ENCODE measurements at regions not wholly inside any gene's neighbourhood (a gene's known extent, or its start where the extent isn't known, plus 50 kb on each side); places are given as distances from the start of the nearest gene placed in this dataset.

DNA sequence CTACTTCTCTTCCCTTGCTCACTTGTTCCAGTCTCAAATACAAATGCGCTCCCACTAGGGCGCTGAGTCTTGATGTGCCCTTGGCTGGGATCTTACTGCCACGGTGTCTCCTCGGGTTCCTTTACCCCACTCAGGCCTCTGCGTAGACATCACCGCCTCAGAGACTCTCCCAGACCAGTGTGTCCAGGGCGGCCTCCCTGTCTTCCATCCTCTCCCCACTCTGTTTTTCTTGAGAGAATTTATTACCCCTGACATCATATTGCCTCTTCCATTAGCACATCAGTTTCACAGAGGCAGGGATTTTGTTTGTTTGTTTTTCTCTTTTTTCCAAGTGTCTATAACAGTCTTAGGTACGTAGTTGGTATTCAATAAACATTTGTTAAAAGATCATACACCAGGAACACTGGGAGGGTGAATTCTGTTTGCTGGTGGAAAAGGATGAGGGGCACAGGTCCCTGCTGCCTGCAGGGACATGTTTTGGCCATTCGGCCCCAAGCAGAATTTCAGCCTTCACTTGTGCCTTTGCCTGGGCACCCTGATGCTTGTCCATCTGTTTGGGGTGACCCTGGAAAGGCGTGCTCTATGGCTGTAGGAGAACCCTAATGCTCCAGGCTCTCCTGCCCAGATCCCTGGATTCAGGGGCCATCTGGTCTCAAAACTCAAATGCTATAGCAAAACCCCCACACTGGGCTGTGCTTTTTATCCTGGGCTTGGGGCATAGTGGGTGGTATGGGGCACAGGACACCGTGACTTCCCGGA lies 55.0 kb downstream of the RPL37A start:
- Histone ChIP-seq H3K4me3 (ENCODE audit: low read length in 2 of 2) (no peak overlapping the region), H3K36me3 (ENCODE audit: control insufficient read depth in 2 of 2, insufficient read depth in 2 of 2, low read length in 2 of 2) (no peaks in the 10 kb centered on the region), H3K9ac (ENCODE audit: low read length in 2 of 2) (no peak overlapping the region), H3K4me1 (ENCODE audit: control insufficient read depth, insufficient read depth, low read length) (peaks cover 67% of the 10 kb centered on the region), H3K27ac (ENCODE audit: low read length) (peak overlapping the region; percentile 85), H3K9me3 (ENCODE audit: control insufficient read depth in 2 of 2, low read length in 2 of 2) (no peaks in the 10 kb centered on the region), H3K27me3 (ENCODE audit: control insufficient read depth in 1 of 2, insufficient read depth in 2 of 2, low read length in 2 of 2) (no peaks in the 10 kb centered on the region)

DNA sequence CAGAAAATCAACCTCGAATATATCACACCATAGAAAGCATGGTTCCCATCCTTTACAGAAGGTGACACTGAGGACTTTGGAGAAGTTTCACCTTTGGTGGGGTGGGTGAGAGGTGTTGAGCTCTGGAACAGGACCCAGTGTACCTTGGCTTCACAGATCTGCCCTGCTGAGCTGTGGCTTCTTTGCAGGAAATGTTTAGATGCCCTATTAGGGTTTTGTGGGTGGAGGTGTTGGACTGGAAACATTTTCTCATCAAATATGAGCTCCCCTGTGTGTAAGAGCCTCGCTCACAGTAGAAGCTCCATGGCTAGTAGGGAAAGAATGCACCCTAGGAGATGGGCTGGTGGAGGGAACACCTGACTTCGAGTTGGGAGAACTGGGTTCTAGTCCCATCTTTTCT lies 55.6 kb downstream of the RPL37A start:
- H3K27me3 ChIP-seq (ENCODE audit: control insufficient read depth in 1 of 2, insufficient read depth in 2 of 2, low read length in 2 of 2), result no peaks in the 10 kb centered on the region
- H3K36me3 ChIP-seq (ENCODE audit: control insufficient read depth in 2 of 2, insufficient read depth in 2 of 2, low read length in 2 of 2), result no peaks in the 10 kb centered on the region
- no peaks in the 10 kb centered on the region for H3K9me3 ChIP-seq (ENCODE audit: control insufficient read depth in 2 of 2, low read length in 2 of 2)
- H3K9ac ChIP-seq (ENCODE audit: low read length in 2 of 2), result no peak overlapping the region
- H3K27ac ChIP-seq (ENCODE audit: low read length), result peak overlapping the region; percentile 55
- peak overlapping the region in 1 of 2 donors; percentile 22 for H3K4me3 ChIP-seq (ENCODE audit: low read length in 2 of 2)
- H3K4me1 ChIP-seq (ENCODE audit: control insufficient read depth, insufficient read depth, low read length), result peaks cover 67% of the 10 kb centered on the region

DNA sequence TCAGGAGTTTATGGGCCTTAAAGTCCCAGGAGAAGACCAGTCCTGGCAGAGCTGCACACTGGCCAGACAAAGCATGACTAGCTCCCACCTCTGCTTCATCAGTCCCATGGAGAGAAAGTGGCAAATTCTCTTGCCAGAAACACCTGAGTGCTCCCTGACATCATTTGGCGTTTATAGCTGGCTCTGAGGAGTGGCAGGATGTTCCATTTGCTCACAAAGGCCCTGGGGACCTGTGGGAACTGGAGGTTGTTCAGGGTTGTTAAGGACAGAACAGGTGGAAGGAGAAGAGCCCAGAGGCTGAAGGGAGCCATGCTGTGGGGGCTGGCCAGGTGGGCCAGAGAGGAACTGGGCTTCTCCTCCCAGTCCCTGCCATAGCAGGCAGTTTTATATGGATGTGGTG lies 56.1 kb downstream of the RPL37A start:
- H3K4me1 ChIP-seq (ENCODE audit: control insufficient read depth, insufficient read depth, low read length), result peaks cover 67% of the 10 kb centered on the region
- peak overlapping the region in 1 of 2 donors; percentile 22 for H3K4me3 ChIP-seq (ENCODE audit: low read length in 2 of 2)
- H3K27me3 ChIP-seq (ENCODE audit: control insufficient read depth in 1 of 2, insufficient read depth in 2 of 2, low read length in 2 of 2), result no peaks in the 10 kb centered on the region
- H3K9ac ChIP-seq (ENCODE audit: low read length in 2 of 2), result peak overlapping the region in 1 of 2 donors; percentile 9
- H3K9me3 ChIP-seq (ENCODE audit: control insufficient read depth in 2 of 2, low read length in 2 of 2), result no peaks in the 10 kb centered on the region
- no peaks in the 10 kb centered on the region for H3K36me3 ChIP-seq (ENCODE audit: control insufficient read depth in 2 of 2, insufficient read depth in 2 of 2, low read length in 2 of 2)
- H3K27ac ChIP-seq (ENCODE audit: low read length), result peak overlapping the region; percentile 55

DNA sequence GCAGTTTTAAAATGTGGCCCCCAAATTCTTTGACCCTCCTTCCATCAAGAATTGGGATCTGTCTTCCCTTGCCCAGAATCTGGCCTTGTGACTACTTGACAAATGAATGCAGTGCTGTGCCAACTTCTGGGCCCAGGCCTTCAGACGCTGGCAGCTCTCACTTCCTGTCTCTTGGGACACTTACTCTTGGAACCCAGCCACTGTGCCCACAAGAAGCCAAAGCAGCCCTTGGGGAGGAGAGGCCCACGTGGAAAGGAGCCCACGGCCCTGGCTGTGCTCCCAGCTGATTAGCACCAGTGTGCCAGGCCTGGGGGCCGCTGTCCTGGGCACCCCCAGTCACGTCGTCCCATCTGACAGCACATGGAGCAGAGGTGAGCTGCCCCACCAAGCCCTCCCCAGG lies 56.6 kb downstream of the RPL37A start:
- Histone ChIP-seq H3K9ac (ENCODE audit: low read length in 2 of 2) (no peak overlapping the region), H3K36me3 (ENCODE audit: control insufficient read depth in 2 of 2, insufficient read depth in 2 of 2, low read length in 2 of 2) (no peaks in the 10 kb centered on the region), H3K4me1 (ENCODE audit: control insufficient read depth, insufficient read depth, low read length) (peaks cover 64% of the 10 kb centered on the region), H3K27me3 (ENCODE audit: control insufficient read depth in 1 of 2, insufficient read depth in 2 of 2, low read length in 2 of 2) (no peaks in the 10 kb centered on the region), H3K9me3 (ENCODE audit: control insufficient read depth in 2 of 2, low read length in 2 of 2) (no peaks in the 10 kb centered on the region), H3K4me3 (ENCODE audit: low read length in 2 of 2) (no peak overlapping the region), H3K27ac (ENCODE audit: low read length) (peak overlapping the region; percentile 55)

DNA sequence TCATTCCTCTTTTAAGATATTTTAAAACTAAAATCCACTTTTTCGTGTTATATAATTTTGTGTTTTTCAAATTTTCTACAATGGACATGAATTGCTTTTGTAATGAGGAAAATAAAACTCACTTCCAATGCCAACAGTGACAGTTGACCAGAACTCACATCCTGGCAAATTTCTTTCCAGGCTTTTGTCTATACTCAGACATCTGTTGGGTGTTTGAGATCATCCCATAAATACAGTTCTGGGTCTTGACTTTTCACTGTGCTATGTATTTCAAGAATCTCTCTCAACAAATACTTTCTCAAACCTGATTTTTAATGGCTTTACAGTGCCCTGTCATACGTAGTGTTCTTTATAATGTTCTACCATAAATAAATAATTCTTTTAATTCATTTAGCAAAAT lies 57.6 kb downstream of the RPL37A start:
- H3K27ac ChIP-seq (ENCODE audit: low read length), result peak overlapping the region; percentile 11
- H3K9me3 ChIP-seq (ENCODE audit: control insufficient read depth in 2 of 2, low read length in 2 of 2), result no peaks in the 10 kb centered on the region
- no peak overlapping the region for H3K4me3 ChIP-seq (ENCODE audit: low read length in 2 of 2)
- no peak overlapping the region for H3K9ac ChIP-seq (ENCODE audit: low read length in 2 of 2)
- peaks cover 68% of the 10 kb centered on the region for H3K4me1 ChIP-seq (ENCODE audit: control insufficient read depth, insufficient read depth, low read length)
- H3K27me3 ChIP-seq (ENCODE audit: control insufficient read depth in 1 of 2, insufficient read depth in 2 of 2, low read length in 2 of 2), result no peaks in the 10 kb centered on the region
- H3K36me3 ChIP-seq (ENCODE audit: control insufficient read depth in 2 of 2, insufficient read depth in 2 of 2, low read length in 2 of 2), result no peaks in the 10 kb centered on the region

DNA sequence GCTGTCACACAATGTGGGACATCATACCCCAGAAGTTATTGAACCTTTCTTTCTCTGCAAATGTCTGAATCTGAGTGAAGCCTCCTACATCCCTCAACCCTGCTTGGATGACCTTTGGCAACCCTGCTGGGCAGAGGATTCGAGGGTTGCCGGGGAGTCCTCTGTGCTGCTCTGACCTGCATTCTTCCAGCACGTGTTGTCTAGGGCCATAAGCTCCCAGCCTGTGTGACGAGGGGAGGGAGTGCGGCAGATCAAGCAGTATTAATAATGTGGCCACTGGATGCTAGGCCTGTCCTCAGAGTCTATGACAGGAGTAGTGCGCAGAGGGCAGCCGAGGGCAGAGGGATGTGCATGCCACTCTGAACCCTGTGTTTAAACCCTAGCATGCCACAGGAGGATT lies 58.8 kb downstream of the RPL37A start:
- Histone ChIP-seq H3K36me3 (ENCODE audit: control insufficient read depth in 2 of 2, insufficient read depth in 2 of 2, low read length in 2 of 2) (no peaks in the 10 kb centered on the region), H3K9ac (ENCODE audit: low read length in 2 of 2) (no peak overlapping the region), H3K4me3 (ENCODE audit: low read length in 2 of 2) (no peak overlapping the region), H3K9me3 (ENCODE audit: control insufficient read depth in 2 of 2, low read length in 2 of 2) (no peaks in the 10 kb centered on the region), H3K4me1 (ENCODE audit: control insufficient read depth, insufficient read depth, low read length) (peaks cover 65% of the 10 kb centered on the region), H3K27me3 (ENCODE audit: control insufficient read depth in 1 of 2, insufficient read depth in 2 of 2, low read length in 2 of 2) (no peaks in the 10 kb centered on the region), H3K27ac (ENCODE audit: low read length) (peak overlapping the region; percentile 37)

DNA sequence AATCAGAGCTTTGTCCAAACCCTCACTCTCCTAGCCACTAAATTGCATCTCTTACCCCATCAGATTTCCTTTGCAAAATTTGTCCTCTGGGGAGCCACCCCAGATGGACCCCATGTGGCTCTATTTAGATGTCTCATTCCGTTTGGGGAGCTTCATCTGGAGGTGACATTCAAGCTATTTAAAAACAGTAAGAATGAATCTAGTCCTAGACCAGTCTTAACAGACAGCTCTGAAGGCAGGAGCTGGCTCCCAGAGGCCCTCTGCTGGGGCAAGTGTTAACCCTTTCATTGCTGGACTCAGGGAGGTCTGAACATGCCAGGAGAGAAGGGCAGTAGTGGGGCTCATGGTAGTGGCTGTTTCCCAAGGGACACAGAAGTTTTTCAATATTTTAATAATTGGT lies 59.2 kb downstream of the RPL37A start:
- peaks cover 68% of the 10 kb centered on the region for H3K4me1 ChIP-seq (ENCODE audit: control insufficient read depth, insufficient read depth, low read length)

DNA sequence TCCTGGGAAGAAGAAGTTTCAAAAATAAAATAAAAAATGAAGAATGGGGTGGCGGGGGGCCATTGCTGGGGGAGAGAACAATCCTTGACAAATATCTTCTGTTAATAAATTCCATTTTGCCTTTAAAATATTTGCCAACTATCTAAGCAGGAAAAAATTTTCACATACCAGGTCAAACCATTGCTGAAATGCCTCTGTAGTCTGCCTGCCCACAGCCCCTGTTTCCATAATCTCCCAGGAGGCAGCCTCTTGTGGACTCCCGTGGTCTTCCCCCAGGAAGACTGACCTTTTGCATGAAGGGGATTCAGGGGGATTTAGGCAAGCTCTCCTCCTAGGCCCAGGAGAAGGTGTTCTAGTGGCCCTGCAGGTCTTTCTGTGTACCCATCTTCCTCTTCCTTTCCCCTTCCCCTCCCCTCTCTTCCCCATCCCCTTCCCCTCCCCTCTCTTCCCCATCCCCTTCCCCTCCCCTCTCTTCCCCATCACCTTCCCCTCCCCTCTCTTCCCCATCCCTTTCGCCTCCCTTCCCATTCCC lies 61.0 kb downstream of the RPL37A start:
- Histone ChIP-seq H3K27me3 (ENCODE audit: control insufficient read depth in 1 of 2, insufficient read depth in 2 of 2, low read length in 2 of 2) (no peaks in the 10 kb centered on the region), H3K36me3 (ENCODE audit: control insufficient read depth in 2 of 2, insufficient read depth in 2 of 2, low read length in 2 of 2) (no peaks in the 10 kb centered on the region), H3K4me3 (ENCODE audit: low read length in 2 of 2) (no peak overlapping the region), H3K27ac (ENCODE audit: low read length) (peak overlapping the region; percentile 49), H3K9me3 (ENCODE audit: control insufficient read depth in 2 of 2, low read length in 2 of 2) (no peaks in the 10 kb centered on the region), H3K4me1 (ENCODE audit: control insufficient read depth, insufficient read depth, low read length) (peaks cover 63% of the 10 kb centered on the region), H3K9ac (ENCODE audit: low read length in 2 of 2) (no peak overlapping the region)

More for the DNA sequence above, 59.2 kb downstream of the RPL37A start:
- H3K9me3 ChIP-seq (ENCODE audit: control insufficient read depth in 2 of 2, low read length in 2 of 2), result no peaks in the 10 kb centered on the region
- no peak overlapping the region for H3K9ac ChIP-seq (ENCODE audit: low read length in 2 of 2)
- H3K27me3 ChIP-seq (ENCODE audit: control insufficient read depth in 1 of 2, insufficient read depth in 2 of 2, low read length in 2 of 2), result no peaks in the 10 kb centered on the region
- no peaks in the 10 kb centered on the region for H3K36me3 ChIP-seq (ENCODE audit: control insufficient read depth in 2 of 2, insufficient read depth in 2 of 2, low read length in 2 of 2)
- no peak overlapping the region for H3K4me3 ChIP-seq (ENCODE audit: low read length in 2 of 2)
- peak overlapping the region; percentile 37 for H3K27ac ChIP-seq (ENCODE audit: low read length)

DNA sequence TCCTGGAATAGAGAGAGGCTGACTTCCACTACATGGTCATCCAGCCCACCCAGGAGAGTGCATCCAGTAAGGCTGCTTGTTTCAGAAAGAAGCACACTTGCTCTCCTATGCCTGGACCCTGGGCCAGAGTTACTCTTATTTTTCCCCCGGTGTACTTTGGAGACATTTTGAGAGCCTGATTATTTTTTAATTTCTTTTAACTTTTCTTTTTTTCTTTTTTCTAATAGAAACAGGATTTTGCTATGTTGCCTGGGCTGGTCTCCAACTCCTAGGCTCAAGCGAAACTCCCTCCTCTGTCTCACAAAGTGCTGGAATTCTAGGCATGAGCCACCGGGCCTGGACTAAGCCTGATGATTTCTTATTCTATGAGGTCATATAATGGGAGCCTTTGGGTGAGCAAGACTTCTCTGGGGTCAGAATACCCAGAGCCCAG lies 62.2 kb downstream of the RPL37A start:
- H3K4me3 ChIP-seq (ENCODE audit: low read length in 2 of 2), result peak overlapping the region in 1 of 2 donors; percentile 17
- no peaks in the 10 kb centered on the region for H3K9me3 ChIP-seq (ENCODE audit: control insufficient read depth in 2 of 2, low read length in 2 of 2)
- peaks cover 52% of the 10 kb centered on the region for H3K4me1 ChIP-seq (ENCODE audit: control insufficient read depth, insufficient read depth, low read length)
- peak overlapping the region; percentile 81 for H3K27ac ChIP-seq (ENCODE audit: low read length)
- no peak overlapping the region for H3K9ac ChIP-seq (ENCODE audit: low read length in 2 of 2)
- H3K27me3 ChIP-seq (ENCODE audit: control insufficient read depth in 1 of 2, insufficient read depth in 2 of 2, low read length in 2 of 2), result no peaks in the 10 kb centered on the region
- H3K36me3 ChIP-seq (ENCODE audit: control insufficient read depth in 2 of 2, insufficient read depth in 2 of 2, low read length in 2 of 2), result no peaks in the 10 kb centered on the region

DNA sequence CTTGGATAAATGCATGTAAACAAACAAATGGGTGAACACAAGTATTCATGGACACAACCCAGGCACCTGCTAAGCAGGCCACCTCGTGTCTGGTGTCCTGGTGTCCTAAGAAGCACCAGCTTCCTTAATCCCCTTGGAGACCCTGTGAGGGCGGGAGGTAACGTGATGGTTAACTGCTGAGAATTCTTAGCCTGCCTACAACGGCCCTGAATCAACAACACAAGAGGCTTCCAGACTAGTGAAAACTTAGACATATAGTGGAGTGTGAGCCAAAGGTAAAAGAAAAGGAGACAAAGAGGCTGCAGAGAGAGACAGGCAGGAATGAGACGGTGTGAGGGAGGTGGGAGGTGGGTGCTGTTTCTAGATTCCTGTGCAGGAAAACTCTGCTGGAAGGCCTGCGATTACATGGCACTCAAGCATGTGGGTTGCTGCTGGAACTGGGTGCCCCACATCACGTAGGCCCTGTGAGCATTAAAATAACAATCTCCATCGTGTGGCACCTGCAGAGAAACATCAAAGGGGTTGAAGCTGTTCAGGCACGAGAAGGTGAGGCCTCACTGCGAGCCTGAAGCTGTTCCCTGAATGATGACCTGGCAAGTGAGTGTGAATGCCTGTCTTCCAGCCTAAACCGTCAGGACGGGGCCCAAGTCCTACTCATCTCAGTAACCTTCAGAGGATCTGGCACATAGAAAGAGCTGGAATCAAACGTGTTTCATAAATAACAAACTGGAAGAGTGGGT lies 64.2 kb downstream of the RPL37A start:
- Histone ChIP-seq H3K9ac (ENCODE audit: low read length in 2 of 2) (no peak overlapping the region), H3K27ac (ENCODE audit: low read length) (no peak overlapping the region), H3K27me3 (ENCODE audit: control insufficient read depth in 1 of 2, insufficient read depth in 2 of 2, low read length in 2 of 2) (no peaks in the 10 kb centered on the region), H3K4me1 (ENCODE audit: control insufficient read depth, insufficient read depth, low read length) (peaks cover 39% of the 10 kb centered on the region), H3K9me3 (ENCODE audit: control insufficient read depth in 2 of 2, low read length in 2 of 2) (no peaks in the 10 kb centered on the region), H3K36me3 (ENCODE audit: control insufficient read depth in 2 of 2, insufficient read depth in 2 of 2, low read length in 2 of 2) (no peaks in the 10 kb centered on the region), H3K4me3 (ENCODE audit: low read length in 2 of 2) (no peak overlapping the region)

Measured in stomach smooth muscle (tissue), 2 donors.